Fibroblast of lung (primary cell): ENCODE measurements at regions not wholly inside any gene's neighbourhood (a gene's known extent, or its start where the extent isn't known, plus 50 kb on each side); places are given as distances from the start of the nearest gene placed in this dataset.

Experiments
- DNase-seq, 2 donors: peaks; one replicate each; pipeline versions ENCODE4 v3.0.0 to v3.0.0-alpha.2; 2010; ENCODE audit warnings: low read depth in 2 of 2
- H2AFZ ChIP-seq: 2 replicates; pipeline ENCODE4 v1.5.1; 2012; ENCODE audit warnings: low read length, control low read depth, inconsistent platforms
- H3K27ac ChIP-seq: 2 replicates; pipeline ENCODE4 v1.5.1; 2011; ENCODE audit warnings: low read length, control low read depth; ENCODE audit not compliant: insufficient read depth
- H3K27me3 ChIP-seq: 2 replicates; pipeline ENCODE4 v1.5.1; 2011; ENCODE audit warnings: mild to moderate bottlenecking, low read length; ENCODE audit not compliant: control insufficient read depth, insufficient read depth
- H3K36me3 ChIP-seq: 2 replicates; pipeline ENCODE4 v1.5.1; 2011; ENCODE audit warnings: low read length; ENCODE audit not compliant: control insufficient read depth, insufficient read depth
- H3K4me1 ChIP-seq: 2 replicates; pipeline ENCODE4 v1.5.1; 2011; ENCODE audit warnings: low read length; ENCODE audit not compliant: control insufficient read depth, insufficient read depth; ENCODE audit errors: extremely low read depth
- H3K4me2 ChIP-seq: 2 replicates; pipeline ENCODE4 v1.5.1; 2011; ENCODE audit warnings: low read length, control low read depth; ENCODE audit not compliant: insufficient read depth; ENCODE audit errors: extremely low read depth
- H3K4me3 ChIP-seq, 4 experiments: fragments of 200-600 bp in 1 of 4; sonication (generic) in 1 of 4; replicated peaks in 1 of 4; 2 replicates each; pipeline ENCODE4 v1.5.1; 2011 to 2016; ENCODE audit warnings: low read length in 4 of 4, low read depth in 3 of 4, mild to moderate bottlenecking in 3 of 4, control low read depth in 2 of 4, inconsistent platforms in 1 of 4, mixed read lengths in 1 of 4; ENCODE audit not compliant: insufficient read depth in 1 of 4; ENCODE audit errors: control extremely low read depth in 1 of 4
- H3K79me2 ChIP-seq: 2 replicates; pipeline ENCODE4 v1.5.1; 2012; ENCODE audit warnings: mild to moderate bottlenecking, low read length, inconsistent platforms; ENCODE audit not compliant: control insufficient read depth, insufficient read depth
- H3K9ac ChIP-seq: 2 replicates; pipeline ENCODE4 v1.5.1; 2011; ENCODE audit warnings: mild to moderate bottlenecking, low read length, control low read depth; ENCODE audit not compliant: insufficient read depth
- H3K9me3 ChIP-seq: 2 replicates; pipeline ENCODE4 v1.5.1; 2012; ENCODE audit warnings: low read depth, low read length; ENCODE audit not compliant: control insufficient read depth, insufficient read depth
- H4K20me1 ChIP-seq: 2 replicates; pipeline ENCODE4 v1.5.1; 2011; ENCODE audit warnings: low read length; ENCODE audit not compliant: control insufficient read depth, insufficient read depth; ENCODE audit errors: extremely low read depth
- CTCF ChIP-seq, 2 donors: IDR thresholded peaks in 1 of 2; conservative IDR thresholded peaks in 1 of 2; 1 replicate in 1 of 2; 2 replicates in 1 of 2; pipeline ENCODE4 v1.5.1; 2011 to 2012; ENCODE audit warnings: low read length in 2 of 2, control low read depth in 1 of 2, inconsistent platforms in 1 of 2, low read depth in 1 of 2, mild to moderate bottlenecking in 1 of 2
- EZH2 ChIP-seq: IDR thresholded peaks from 2 replicates; pipeline ENCODE4 v1.5.1; 2012; ENCODE audit warnings: low read length, control low read depth, mild to moderate bottlenecking; ENCODE audit errors: missing control alignments

GRCh38 chr16:51545951-51546350 is 394.9 kb upstream of the SALL1 start:
- DNase-seq = no peak
- no peaks in the 10 kb centered on the region for H3K79me2 ChIP-seq
- no peaks in the 10 kb centered on the region for H3K9me3 ChIP-seq
- H4K20me1 ChIP-seq = no peaks in the 10 kb centered on the region
- H3K4me3 ChIP-seq = no peak overlapping the region
- no peaks in the 10 kb centered on the region for H3K27me3 ChIP-seq
- H3K27ac ChIP-seq = no peak overlapping the region
- no peaks in the 10 kb centered on the region for H3K36me3 ChIP-seq
- no peak for TF ChIP-seq CTCF (conservative IDR thresholded peaks at IDR 0.05 in 1 of 2, IDR thresholded peaks at IDR 0.05 in 1 of 2; ENCODE audit: low read depth in 1 of 2, low read length in 2 of 2)
- no peak for TF ChIP-seq EZH2
- H3K4me2 ChIP-seq = no peak overlapping the region
- H3K4me1 ChIP-seq = no peaks in the 10 kb centered on the region
- no peak overlapping the region for H3K9ac ChIP-seq
- no peak overlapping the region for H2AFZ ChIP-seq

- Histone ChIP-seq H3K9ac (no peak overlapping the region), H3K9me3 (no peaks in the 10 kb centered on the region), H3K27me3 (no peaks in the 10 kb centered on the region), H3K79me2 (no peaks in the 10 kb centered on the region), H3K4me1 (no peaks in the 10 kb centered on the region), H3K27ac (no peak overlapping the region), H3K36me3 (no peaks in the 10 kb centered on the region), H2AFZ (no peak overlapping the region), H3K4me3 (no peak overlapping the region), H4K20me1 (no peaks in the 10 kb centered on the region), H3K4me2 (no peak overlapping the region)
- no peak for DNase-seq
- TF ChIP-seq EZH2 = no peak
- TF ChIP-seq CTCF (conservative IDR thresholded peaks at IDR 0.05 in 1 of 2, IDR thresholded peaks at IDR 0.05 in 1 of 2; ENCODE audit: low read depth in 1 of 2, low read length in 2 of 2) = no peak
Observed at GRCh38 chr16:51544851-51545467, 393.9 kb upstream of the SALL1 start.

- no peaks in the 10 kb centered on the region for H3K79me2 ChIP-seq
- no peak overlapping the region for H3K27ac ChIP-seq
- H2AFZ ChIP-seq = no peak overlapping the region
- H3K36me3 ChIP-seq = no peaks in the 10 kb centered on the region
- H3K9ac ChIP-seq = no peak overlapping the region
- TF ChIP-seq EZH2 (no peak), CTCF (conservative IDR thresholded peaks at IDR 0.05 in 1 of 2, IDR thresholded peaks at IDR 0.05 in 1 of 2; ENCODE audit: low read depth in 1 of 2, low read length in 2 of 2) (no peak)
- H3K9me3 ChIP-seq = no peaks in the 10 kb centered on the region
- peaks cover 2% of the 10 kb centered on the region for H3K4me1 ChIP-seq
- DNase-seq = no peak
- H3K27me3 ChIP-seq = no peaks in the 10 kb centered on the region
- H3K4me3 ChIP-seq = no peak overlapping the region
- H3K4me2 ChIP-seq = no peak overlapping the region
- H4K20me1 ChIP-seq = no peaks in the 10 kb centered on the region
Observed at GRCh38 chr16:51543971-51544370, 392.9 kb upstream of the SALL1 start.
